ENCODE measurements at regions not wholly inside any gene's neighbourhood (a gene's known extent, or its start where the extent isn't known, plus 50 kb on each side); places are given as distances from the start of the nearest gene placed in this dataset.

GRCh38 chr12:59839514-59839913 lies 243.7 kb downstream of the SLC16A7 start:
- no peaks in the 10 kb centered on the region for H3K4me1 Mint-ChIP-seq
- H3K27ac Mint-ChIP-seq, result no peak overlapping the region
- H3K27me3 Mint-ChIP-seq, result no peaks in the 10 kb centered on the region
- peaks cover 0 to 2% (median 0%) of the 10 kb centered on the region in 3 donors for H3K9me3 Mint-ChIP-seq
- no peaks in the 10 kb centered on the region for H3K36me3 Mint-ChIP-seq
- H3K4me3 Mint-ChIP-seq, result no peak overlapping the region

DNA sequence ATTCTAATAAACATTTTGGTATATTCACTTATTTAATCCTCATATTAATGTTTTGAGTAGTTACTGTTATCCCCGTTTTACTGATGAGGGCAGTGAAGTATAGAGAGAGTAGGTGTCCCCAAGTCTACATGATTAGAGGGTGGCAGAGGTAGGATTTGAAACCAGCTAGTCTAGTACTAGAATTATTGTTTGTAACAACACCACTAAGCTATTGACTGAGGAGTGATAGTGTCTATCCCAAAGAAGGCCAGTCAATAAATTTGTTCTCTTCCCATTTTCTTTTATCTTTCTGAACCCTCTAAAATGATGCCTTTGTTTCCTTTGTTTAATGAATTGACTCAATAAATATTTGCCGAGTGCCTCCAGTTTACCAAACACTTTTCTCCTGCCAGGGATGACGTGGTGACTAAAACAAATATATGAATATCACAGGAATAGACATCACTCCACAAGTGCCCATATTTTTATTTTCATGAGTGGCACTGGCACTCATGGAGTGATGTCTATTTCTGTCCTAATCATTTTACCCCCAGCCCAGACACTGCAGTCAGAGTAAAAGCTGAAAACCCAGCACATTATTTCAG lies 247.5 kb downstream of the SLC16A7 start:
- peaks cover 0 to 1% (median 0%) of the 10 kb centered on the region in 3 donors for H3K4me1 Mint-ChIP-seq
- H3K9me3 Mint-ChIP-seq, result peaks cover 0 to 2% (median 0%) of the 10 kb centered on the region in 3 donors
- no peak overlapping the region for H3K4me3 Mint-ChIP-seq
- H3K27ac Mint-ChIP-seq, result no peak overlapping the region
- no peaks in the 10 kb centered on the region for H3K36me3 Mint-ChIP-seq
- H3K27me3 Mint-ChIP-seq, result peaks cover 4% of the 10 kb centered on the region

DNA sequence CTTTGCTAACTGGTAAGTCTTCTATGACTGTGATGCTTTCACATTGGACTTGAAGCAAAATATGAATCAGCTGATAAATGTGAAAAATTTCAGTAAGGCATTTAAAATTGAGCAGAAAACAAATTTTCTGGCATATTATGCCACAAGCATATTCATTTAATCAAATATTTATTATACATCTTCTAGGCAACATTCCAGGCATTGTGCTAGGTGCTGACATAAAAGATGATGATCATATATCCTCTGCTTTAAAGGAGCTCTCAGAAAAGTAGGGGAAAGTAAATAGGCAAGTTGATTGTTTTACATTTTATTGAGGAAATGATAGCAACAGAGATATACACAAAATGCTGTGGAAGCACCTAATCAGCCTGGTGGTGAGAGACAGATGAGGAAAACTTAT lies 248.9 kb downstream of the SLC16A7 start:
- H3K4me1 Mint-ChIP-seq, result peaks cover 0 to 1% (median 0%) of the 10 kb centered on the region in 3 donors

GRCh38 chr12:59845293-59845692 lies 249.5 kb downstream of the SLC16A7 start:
- peaks cover 0 to 1% (median 0%) of the 10 kb centered on the region in 3 donors for H3K4me1 Mint-ChIP-seq
- H3K9me3 Mint-ChIP-seq, result peaks cover 0 to 2% (median 0%) of the 10 kb centered on the region in 3 donors
- no peak overlapping the region for H3K27ac Mint-ChIP-seq
- H3K27me3 Mint-ChIP-seq, result peaks cover 4% of the 10 kb centered on the region
- no peak overlapping the region for H3K4me3 Mint-ChIP-seq
- no peaks in the 10 kb centered on the region for H3K36me3 Mint-ChIP-seq

More for the DNA sequence above, 248.9 kb downstream of the SLC16A7 start:
- Mint-ChIP-seq H3K4me3 (no peak overlapping the region), H3K27me3 (peaks cover 4% of the 10 kb centered on the region), H3K27ac (no peak overlapping the region), H3K9me3 (peaks cover 0 to 2% (median 0%) of the 10 kb centered on the region in 3 donors), H3K36me3 (no peaks in the 10 kb centered on the region)

GRCh38 chr12:59847127-59847526 lies 251.3 kb downstream of the SLC16A7 start:
- H3K27ac Mint-ChIP-seq, result no peak overlapping the region
- H3K9me3 Mint-ChIP-seq, result peaks cover 0 to 2% (median 0%) of the 10 kb centered on the region in 3 donors
- peaks cover 0 to 1% (median 0%) of the 10 kb centered on the region in 3 donors for H3K4me1 Mint-ChIP-seq
- no peaks in the 10 kb centered on the region for H3K36me3 Mint-ChIP-seq
- peaks cover 4% of the 10 kb centered on the region for H3K27me3 Mint-ChIP-seq
- no peak overlapping the region for H3K4me3 Mint-ChIP-seq

DNA sequence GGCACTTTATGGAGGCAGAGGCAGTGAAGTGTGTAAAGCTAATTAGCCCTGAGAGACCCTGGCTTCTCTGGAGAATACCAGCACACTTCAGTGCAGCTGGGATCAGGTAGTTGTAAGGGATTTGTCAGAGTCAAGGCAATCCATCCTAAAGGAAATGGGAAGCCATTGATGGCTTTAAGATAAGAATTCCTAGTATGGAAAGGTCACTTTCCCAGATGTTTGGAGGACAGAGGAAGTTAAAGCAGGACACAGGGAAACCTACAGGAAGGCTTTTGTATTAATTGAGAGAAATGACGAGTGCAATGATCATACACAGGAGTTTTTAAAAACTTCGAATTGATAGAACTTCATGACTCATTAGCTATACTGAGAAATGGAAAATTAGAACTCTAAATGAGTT lies 254.4 kb downstream of the SLC16A7 start:
- Mint-ChIP-seq H3K4me3 (no peak overlapping the region), H3K27ac (no peak overlapping the region)

DNA sequence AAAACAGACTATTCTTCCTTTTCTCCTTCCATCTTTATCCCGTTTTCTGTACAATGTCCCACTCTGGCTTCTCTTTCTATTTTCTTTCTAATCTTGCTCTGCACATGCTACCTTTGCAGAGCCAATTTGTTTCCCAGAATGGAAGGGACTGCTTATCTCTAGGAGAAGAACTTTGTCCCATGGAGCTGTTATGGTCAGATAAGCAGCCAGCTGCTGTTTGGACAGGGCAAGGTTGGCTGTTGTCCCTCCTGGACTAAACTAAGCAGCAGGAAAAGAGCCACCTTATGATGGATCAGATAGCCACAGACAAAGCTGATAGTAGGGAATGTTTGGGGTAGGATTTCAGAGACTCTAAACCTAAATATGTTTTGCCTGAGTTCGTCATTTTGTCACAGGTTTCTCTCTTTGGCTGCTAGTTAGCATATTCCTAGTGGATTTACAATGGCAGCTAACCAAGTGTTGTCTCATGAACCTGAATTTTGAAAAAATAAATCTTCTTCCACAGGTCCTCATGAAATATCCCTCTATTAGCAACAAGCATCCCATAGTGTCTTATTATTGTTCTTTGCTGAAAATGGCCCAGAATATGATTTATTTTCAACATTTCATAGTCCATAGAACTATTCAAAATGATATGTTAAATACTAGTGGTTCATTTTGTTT lies 262.8 kb downstream of the SLC16A7 start:
- Mint-ChIP-seq H3K4me3 (no peak overlapping the region), H3K36me3 (peaks cover 2% of the 10 kb centered on the region)

More for the DNA sequence above, 254.4 kb downstream of the SLC16A7 start:
- H3K4me1 Mint-ChIP-seq, result peaks cover 0 to 1% (median 0%) of the 10 kb centered on the region in 3 donors
- H3K9me3 Mint-ChIP-seq, result no peaks in the 10 kb centered on the region
- H3K36me3 Mint-ChIP-seq, result no peaks in the 10 kb centered on the region
- peaks cover 4% of the 10 kb centered on the region for H3K27me3 Mint-ChIP-seq

DNA sequence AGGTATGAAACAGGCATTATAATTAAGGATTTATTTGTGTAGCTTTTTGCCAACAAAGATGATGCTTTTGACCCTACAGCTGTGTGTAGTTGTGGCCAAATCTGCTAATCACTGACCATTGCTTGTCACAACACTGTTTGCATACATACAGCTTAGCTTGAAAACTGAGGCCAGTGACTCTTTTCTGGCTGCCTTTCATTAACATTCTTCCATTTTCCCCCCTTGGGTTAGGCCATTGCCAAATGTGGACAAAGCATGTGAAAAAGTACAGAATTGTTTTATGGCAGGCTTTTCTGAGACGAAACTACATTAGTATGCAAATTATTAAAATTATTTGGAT lies 263.3 kb downstream of the SLC16A7 start:
- H3K36me3 Mint-ChIP-seq, result peaks cover 2% of the 10 kb centered on the region
- H3K4me3 Mint-ChIP-seq, result no peak overlapping the region
- no peaks in the 10 kb centered on the region for H3K27me3 Mint-ChIP-seq
- H3K9me3 Mint-ChIP-seq, result peaks cover 2 to 11% (median 7%) of the 10 kb centered on the region in 3 donors
- no peak overlapping the region for H3K27ac Mint-ChIP-seq
- H3K4me1 Mint-ChIP-seq, result peaks cover 0 to 3% (median 0%) of the 10 kb centered on the region in 3 donors

More for the DNA sequence above, 262.8 kb downstream of the SLC16A7 start:
- Mint-ChIP-seq H3K9me3 (peaks cover 2 to 11% (median 7%) of the 10 kb centered on the region in 3 donors), H3K27me3 (no peaks in the 10 kb centered on the region), H3K4me1 (peaks cover 0 to 3% (median 0%) of the 10 kb centered on the region in 3 donors), H3K27ac (no peak overlapping the region)

GRCh38 chr12:59861635-59862034 lies 265.8 kb downstream of the SLC16A7 start:
- Mint-ChIP-seq H3K36me3 (peaks cover 1% of the 10 kb centered on the region), H3K27ac (no peak overlapping the region), H3K4me1 (peaks cover 0 to 3% (median 0%) of the 10 kb centered on the region in 3 donors), H3K27me3 (no peaks in the 10 kb centered on the region), H3K4me3 (no peak overlapping the region), H3K9me3 (peaks cover 2 to 9% (median 5%) of the 10 kb centered on the region in 3 donors)

DNA sequence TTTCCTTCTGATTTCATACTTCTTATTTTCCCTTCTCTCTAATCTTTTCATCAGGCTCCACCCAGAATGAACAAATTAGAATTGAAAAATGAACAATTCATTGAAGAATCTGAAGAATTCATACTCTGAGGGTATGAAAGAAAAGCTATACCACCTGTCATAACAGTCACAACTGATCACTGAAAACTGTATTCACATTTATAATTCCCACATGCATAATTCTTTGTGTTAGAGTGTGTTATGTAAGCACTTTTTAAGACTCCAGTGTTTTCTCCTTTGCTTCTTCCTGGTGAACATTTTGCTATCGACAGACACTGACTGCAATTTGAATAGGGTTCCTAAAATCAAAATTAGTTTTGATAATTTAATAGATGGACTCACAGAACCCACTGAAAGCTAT lies 271.2 kb downstream of the SLC16A7 start:
- H3K9me3 Mint-ChIP-seq, result peaks cover 0 to 3% (median 2%) of the 10 kb centered on the region in 3 donors
- no peak overlapping the region for H3K27ac Mint-ChIP-seq
- no peak overlapping the region for H3K4me3 Mint-ChIP-seq
- peaks cover 0 to 3% (median 0%) of the 10 kb centered on the region in 3 donors for H3K4me1 Mint-ChIP-seq
- H3K36me3 Mint-ChIP-seq, result peaks cover 1% of the 10 kb centered on the region
- H3K27me3 Mint-ChIP-seq, result no peaks in the 10 kb centered on the region

DNA sequence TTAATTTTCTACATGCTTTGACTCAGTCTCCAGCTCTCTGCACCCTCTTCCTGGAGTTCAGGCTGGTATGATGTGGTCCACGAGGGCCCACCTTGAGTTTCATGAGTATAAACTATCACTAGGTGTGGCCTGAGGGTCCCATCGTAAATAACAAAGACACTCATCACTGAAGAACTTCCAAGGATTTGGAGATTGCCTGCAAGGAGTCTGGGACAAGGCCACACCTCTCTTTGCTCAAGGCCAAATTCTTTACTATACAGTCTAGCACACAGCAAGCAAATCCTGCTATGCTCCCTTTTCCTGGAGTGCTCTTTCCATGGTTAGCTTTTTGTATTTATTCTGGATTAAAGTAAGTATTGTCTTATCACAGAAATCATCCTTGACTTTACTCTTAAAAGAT lies 271.9 kb downstream of the SLC16A7 start:
- Mint-ChIP-seq H3K9me3 (peaks cover 0 to 3% (median 0%) of the 10 kb centered on the region in 3 donors), H3K36me3 (peaks cover 1% of the 10 kb centered on the region), H3K4me1 (peaks cover 0 to 3% (median 0%) of the 10 kb centered on the region in 3 donors), H3K27ac (no peak overlapping the region), H3K27me3 (no peaks in the 10 kb centered on the region), H3K4me3 (no peak overlapping the region)

DNA sequence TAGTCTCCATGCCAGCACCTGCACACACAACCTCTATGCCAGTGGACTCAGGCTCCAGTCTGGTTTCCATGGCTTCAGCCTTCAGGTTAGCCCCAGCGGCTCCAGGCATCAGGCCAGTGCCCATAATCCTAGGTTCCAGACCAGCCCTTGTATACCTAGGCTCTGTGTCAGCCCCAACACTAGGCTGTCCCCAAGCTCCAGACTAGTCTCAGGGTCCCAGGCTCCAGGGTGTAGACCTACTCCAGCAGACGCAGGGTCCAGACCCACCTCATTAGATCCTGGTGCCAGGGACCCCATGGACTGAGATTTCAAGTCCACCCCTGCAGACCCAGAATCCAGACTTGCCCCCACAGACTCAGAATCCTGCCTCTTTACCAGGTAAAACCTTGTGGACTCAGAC lies 275.9 kb downstream of the SLC16A7 start:
- Mint-ChIP-seq H3K27ac (no peak overlapping the region), H3K36me3 (no peaks in the 10 kb centered on the region), H3K9me3 (peaks cover 3 to 10% (median 6%) of the 10 kb centered on the region in 3 donors), H3K4me1 (peaks cover 0 to 4% (median 0%) of the 10 kb centered on the region in 3 donors), H3K27me3 (no peaks in the 10 kb centered on the region), H3K4me3 (no peak overlapping the region)

DNA sequence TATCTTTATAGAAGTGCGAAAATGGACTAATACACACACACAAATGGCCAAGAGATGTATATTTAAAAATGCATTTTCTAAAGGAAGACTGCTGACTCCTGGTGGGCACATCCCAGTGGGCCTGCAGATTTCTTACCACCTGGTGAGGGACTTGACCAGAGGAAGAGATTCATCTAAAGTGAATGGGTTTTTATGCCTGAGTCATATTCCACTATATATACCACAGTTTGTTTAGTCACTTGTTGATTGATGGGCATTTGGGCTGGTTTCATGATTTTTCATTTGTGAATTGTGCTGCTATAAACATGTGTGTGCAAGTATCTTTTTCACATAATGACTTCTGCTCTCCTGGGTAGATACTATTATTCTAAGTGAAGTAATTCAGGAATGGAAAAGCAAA lies 277.3 kb downstream of the SLC16A7 start:
- Mint-ChIP-seq H3K4me3 (no peak overlapping the region), H3K4me1 (peaks cover 0 to 4% (median 0%) of the 10 kb centered on the region in 3 donors)

DNA sequence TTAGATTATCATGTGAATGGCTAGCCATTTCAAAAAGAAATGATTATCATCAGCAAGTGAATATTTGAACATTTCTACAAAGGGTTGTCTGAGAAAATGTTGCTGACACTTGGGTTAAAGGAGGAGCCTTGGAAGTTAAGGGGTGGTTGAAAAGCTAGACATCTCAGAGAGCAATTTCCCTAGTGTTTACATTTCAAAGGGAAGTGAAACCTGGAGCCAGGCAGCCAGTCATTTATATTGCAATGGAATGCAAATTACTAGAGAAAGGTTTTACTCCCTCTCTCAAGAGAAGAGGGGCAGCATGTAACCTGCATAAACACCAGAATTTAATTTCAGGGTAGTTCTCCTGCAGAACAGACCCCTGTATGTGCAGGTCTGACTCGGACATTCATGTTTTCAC lies 279.0 kb downstream of the SLC16A7 start:
- Mint-ChIP-seq H3K9me3 (peaks cover 5 to 10% (median 6%) of the 10 kb centered on the region in 3 donors), H3K36me3 (no peaks in the 10 kb centered on the region), H3K27me3 (no peaks in the 10 kb centered on the region), H3K4me1 (peaks cover 0 to 4% (median 0%) of the 10 kb centered on the region in 3 donors), H3K4me3 (no peak overlapping the region), H3K27ac (no peak overlapping the region)

More for the DNA sequence above, 277.3 kb downstream of the SLC16A7 start:
- Mint-ChIP-seq H3K27ac (no peak overlapping the region), H3K9me3 (peaks cover 5 to 10% (median 6%) of the 10 kb centered on the region in 3 donors), H3K27me3 (no peaks in the 10 kb centered on the region), H3K36me3 (no peaks in the 10 kb centered on the region)

GRCh38 chr12:59886131-59886733 lies 290.4 kb downstream of the SLC16A7 start:
- H3K36me3 Mint-ChIP-seq, result no peaks in the 10 kb centered on the region
- no peak overlapping the region for H3K27ac Mint-ChIP-seq
- H3K4me1 Mint-ChIP-seq, result no peaks in the 10 kb centered on the region
- H3K9me3 Mint-ChIP-seq, result no peaks in the 10 kb centered on the region
- no peak overlapping the region for H3K4me3 Mint-ChIP-seq
- H3K27me3 Mint-ChIP-seq, result no peaks in the 10 kb centered on the region
